Hematopoietic multipotent progenitor cell treated with erythropoietin and hydrocortisone succinate and interleukin-3 and kit ligand, for 8 days (in vitro differentiated cells): ENCODE measurements at regions not wholly inside any gene's neighbourhood (a gene's known extent, or its start where the extent isn't known, plus 50 kb on each side); places are given as distances from the start of the nearest gene placed in this dataset.

ENCODE experiments used
- DNase-seq: peaks from one replicate; pipeline ENCODE4 v3.0.0-alpha.2; 2015

DNA sequence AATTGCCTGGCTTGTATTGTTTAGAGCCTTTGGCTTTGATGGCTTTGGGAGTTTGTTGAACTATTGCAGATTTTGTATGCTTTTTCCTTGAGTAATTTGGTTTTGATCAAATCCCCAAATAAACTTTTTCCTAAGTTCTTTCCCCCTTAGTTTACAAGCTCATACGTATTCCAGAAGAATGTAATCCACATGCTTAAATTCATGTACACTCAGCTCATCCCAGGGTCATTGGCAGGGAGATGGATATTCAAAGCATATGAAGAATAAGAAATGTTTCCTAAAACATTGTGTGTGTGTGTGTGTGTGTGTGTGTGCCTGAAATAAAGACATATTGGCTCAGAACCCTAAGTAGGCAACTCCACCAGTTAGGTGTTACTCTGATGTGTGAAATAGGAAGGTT, 89.4 kb downstream of the TMEM30B start:
- no peak for DNase-seq

DNA sequence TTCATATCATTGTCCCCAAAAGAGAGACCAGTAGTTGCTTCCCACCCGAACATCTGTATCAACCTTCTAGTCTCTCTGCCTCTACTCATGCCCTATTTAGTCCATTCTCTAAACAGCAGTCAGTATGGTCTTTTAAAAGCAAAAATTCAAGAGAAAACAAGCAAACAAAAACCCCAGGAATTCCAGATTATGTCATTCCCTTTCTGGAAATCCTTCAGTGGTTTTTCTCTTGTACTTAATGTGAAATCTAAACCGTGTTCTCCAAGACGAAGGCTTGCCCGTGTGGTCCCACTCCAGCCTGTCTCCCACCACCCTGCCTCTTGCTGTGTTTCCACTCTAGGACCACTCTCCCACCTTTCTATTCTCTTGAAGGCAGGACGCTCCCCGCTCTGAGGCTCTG, 90.8 kb downstream of the TMEM30B start:
- DNase-seq: no peak

DNA sequence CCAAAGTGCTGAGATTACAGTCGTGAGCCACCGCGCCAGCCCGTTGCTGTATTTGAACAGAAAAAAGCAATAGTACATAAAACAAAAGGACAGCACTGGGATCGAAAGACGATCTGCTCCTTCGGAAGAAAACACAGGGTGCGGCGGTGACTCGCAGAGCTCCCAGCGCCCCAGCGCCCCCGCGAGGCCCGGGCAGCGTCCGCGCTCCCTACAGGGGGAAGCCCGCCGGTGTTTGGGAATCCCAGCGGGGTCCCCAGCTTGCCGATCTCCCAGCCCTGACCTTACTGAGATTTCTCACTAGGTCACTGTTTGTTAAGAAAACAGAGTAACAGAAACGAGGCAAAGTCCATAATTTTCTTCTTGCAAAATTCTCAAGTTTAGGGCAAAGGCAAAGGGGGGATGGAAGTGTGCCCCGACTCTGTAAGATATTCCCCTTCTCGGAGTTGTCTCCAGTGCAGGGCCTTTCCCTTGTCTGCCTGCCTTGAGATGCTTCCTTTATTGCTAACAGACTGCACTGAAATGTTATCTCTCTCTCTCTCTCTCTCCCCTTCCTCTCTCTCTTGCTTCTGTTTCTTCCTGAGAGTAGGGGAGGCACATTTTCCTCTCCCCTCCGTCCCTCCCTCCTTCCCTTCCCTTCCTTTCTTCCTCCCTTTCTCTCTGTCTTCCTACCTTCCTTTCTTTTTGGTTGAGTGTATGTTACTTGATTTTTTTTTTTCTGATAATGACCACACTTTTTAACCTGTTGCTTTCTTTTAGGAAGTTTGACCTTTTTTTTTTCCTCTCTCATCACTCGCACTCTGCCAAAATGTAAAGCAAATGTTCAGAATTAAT, 91.9 kb downstream of the TMEM30B start:
- no peak for DNase-seq

DNA sequence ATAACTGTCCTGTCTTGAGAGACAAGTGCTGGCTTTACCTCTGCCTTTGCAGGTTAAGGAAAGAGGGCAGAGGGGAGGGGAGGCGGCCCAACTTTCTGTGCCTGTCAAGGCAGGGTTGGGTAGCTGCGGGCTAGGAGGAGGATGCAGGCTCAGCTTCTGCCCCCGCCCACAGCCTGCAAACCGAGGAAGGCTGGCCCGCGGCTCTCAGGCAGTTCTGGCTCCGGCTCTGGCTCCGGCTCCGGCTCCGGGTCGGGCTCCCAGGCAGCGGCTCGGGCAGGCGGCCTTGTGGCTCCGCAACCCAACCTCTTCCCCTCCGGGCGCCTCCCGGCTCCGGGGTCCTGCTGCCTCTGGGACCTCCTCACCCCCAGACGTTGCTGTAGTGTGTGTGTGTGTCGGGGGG, 92.9 kb downstream of the TMEM30B start:
- DNase-seq: no peak

DNA sequence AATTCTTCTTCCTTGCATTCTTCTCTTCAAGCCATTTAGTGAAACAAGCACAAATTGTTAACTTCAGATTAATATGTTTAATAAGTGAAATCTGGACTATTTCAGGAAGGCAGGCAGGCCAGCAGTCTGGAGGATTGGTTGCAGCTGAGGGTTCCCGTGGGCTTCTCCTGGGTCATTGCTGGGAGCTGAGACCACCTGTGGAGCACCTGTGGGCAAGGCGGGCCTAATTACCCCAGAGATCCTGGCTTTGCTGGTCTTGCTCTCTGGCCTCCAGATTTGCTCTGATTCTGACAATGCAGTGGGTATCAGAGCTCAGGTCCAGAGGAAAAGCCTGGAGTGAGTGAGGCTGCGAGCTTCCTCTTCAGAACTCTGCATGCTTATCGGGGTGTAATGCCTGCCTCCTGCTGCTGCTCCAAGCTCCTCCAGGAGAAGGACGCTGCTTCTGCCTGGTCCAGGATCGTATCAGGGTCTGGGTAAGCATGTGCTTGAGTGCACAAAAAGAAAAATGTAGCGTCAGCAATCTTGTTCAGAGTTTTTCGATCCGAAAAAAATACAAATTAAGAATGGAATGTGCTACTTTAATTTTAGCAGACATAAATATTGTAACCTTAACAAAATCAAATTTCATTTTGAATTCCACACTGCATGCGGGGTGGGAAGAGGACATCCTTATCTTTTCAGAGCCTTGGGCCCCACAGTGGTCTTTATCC, 93.8 kb downstream of the TMEM30B start:
- DNase-seq: no peak

DNA sequence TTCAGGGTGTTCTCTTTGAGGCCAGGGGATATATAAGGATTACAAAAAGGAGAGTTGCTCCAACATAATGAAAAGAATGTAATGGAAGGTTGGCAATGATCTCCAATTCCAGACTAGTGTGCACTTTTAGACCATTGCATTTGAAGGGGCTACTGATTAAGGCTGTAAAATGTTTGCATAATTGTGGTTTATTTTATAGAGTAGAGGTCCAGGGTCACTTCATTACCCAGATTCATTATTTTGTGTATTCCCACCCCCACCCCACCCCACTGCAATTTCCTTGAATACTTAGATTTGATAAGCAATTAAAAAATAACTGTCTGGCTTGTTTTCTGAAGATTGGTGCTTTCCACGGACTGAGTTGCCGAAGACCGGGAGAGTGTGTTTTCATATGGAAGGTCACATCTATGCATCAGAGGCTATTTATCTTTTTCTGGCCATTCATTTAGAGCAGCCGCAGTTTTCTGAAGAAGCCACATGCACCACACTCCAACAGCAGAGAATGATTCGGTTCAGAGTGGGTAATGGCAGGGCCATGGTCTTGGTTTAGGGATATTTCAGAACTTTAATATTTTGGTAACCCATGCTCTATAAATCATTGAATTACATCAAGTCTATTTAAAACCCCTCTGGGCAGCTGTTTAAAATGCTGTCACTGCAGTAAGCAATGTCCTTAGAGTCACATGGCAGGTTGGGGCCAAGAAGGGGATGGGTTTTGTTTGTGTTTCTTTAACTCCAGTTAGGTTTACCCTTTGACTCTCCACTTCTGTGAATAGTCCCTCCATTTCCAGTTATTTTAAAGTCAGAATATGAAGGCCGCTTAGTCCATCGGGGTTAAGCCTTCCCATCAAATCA, 94.6 kb downstream of the TMEM30B start:
- no peak for DNase-seq

DNA sequence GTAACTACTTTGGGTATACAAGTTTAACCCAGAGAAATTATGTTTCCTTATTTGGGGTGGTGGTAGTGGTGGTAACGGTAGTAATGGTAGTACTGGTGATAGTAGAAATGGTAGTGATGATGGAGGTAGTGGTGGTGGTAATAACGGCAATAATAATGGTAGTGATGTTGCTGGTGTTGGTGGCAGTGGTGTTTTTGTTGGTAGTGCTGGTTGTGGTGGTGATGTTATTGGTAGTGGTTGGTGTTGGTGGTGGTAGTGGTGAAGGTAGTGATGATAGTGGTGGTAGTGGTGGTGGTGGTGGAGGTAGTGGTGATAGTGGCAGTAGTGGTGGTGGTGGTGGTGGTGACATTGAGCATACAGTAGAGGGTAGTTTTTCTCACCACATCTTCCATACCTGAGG, 95.6 kb downstream of the TMEM30B start:
- DNase-seq: no peak

DNA sequence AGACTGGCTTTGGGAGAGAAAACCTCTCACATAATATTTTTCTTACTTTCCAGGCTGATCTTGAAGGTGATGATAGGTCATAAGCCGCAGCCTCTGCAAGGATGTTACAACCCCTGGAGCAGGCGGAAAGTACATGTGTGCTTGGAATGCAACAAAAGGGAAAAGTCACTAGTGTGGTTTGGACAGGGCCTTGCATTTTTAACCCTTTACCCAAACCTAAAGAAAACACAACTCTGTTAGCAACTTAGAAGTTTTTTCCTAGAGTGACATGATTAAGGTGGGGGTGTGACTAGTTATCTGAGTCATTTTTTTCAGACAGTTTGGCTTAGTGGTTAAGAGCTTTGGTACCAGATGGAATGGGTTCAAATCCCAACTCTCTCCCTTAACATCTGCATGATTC, 97.0 kb downstream of the TMEM30B start:
- DNase-seq: no peak

DNA sequence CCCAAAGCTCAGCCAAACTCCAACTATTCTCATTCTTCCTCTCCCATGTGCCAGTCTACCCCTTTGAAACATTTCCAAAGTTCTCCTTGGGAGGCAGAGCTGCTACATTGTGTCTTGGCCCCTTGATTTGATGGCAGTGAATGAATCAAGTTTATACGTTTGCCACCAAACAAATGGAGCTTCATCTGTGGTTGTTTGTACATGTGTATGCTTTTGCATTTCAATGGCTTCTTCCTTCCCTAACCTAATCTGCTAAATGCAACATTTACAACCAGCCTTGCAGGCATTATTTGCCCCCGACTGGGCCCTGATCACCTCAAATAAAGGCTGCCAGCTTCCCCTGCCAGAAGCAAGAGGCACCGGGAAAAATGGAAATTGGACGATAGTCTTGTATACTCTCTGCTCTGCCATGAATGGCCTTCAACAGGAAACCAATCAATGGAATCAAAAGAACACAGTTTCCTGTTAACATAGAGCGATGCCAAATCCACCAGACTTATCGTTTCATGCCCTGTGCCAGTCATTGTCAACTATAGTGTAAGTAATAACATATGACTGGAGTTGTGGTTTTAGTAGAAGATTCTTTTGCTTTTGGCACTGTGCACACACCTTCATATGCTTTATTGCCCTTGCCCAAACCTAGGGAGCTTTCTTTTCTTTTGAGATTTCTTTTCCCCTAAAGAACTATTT, 97.8 kb downstream of the TMEM30B start:
- DNase-seq: no peak

DNA sequence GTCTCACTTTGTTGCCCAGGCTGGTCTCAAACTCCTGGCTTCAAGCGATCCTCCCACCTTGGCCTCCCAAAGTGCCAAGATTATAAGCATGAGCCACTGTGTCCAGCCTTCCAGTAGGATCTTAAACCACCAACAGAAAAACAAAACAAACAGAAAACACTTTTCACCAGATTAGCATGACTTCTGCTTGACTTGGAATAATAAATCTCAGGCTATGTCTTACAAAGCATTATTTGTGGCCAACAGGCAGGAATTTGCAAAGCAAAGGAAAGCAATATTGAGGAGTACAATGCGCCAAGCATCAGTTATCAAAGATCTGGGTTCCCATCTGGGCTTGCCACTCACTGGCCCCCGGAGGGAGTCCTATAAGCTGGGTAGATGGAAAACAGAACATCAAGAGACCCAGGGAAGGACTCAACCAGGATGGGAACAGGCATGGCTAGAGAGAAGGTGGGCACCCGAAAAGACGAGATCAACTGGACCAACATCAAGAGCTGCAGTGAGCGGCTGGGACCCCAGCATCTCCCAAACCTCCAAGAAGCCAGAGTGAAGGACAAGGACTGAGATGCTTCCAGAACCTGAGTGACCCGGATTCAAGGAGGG, 101.2 kb downstream of the TMEM30B start:
- DNase-seq: no peak

DNA sequence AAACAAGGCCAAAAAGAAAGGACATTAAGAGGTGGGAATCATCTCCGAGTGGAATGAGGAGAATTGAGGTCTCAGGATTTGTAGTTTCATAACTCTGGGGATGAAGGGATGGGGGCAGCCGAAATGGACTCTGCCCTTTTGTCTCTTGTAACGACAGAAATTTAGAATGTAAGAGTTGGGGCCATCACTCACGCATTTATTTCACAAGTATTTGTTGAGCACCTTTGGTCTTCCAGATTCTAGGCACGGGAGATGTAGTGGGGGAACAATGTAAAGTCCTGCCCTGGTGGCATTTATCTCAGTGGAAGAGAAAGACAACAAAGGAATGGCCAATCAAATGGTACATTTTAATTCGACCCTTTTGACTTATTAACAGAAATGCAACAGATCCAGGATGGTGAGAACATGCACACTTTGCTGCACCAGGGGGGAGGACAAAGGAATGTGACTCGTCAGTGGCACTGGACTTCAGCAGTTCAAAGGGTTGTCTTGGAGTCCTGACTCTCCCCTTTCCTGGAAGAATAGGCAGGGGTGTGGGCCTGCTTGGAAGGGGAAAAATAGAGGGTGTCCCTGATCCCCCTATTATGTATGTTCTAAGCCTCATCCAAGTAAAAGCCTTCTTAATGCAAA, 102.0 kb downstream of the TMEM30B start:
- DNase-seq: no peak

DNA sequence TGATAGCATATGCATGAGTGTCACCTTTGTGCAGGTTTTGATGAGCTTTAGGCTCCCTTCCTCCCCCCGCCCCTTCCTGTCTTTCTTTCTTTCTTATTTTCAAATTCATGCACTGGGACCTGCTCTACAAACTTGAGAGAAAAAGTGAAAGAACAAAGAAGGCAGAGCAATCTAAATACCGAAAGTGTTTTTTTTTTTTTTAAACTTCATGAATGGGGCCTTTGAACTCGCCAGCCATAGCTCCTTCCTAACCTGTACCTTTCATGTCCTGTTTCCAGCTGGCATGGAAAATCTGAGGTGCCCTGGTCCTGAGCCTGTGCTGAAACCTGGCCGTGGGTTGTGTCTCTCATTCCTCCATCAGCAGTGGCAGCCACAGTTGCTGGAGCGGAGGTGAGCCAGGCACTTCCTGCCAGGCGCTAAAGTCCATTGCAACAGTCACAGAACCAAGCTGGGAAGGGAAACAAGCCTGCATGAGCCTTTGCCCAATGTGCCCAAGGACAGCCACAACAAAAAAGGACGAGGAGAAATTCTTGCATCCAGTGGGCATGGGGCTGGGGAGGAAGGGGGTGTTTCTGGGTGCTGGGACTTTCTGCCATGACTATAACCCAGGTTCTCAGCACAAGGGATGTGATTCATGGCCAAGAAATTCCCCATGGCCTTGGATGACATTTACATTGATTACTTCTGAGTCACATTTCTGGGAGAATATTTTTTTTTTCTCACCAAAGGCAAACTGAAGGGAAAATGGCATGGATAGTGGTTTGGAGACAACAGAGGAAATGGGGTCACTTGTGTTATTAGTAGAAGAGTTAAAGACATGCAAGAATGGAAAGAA, 102.7 kb downstream of the TMEM30B start:
- DNase-seq: no peak

DNA sequence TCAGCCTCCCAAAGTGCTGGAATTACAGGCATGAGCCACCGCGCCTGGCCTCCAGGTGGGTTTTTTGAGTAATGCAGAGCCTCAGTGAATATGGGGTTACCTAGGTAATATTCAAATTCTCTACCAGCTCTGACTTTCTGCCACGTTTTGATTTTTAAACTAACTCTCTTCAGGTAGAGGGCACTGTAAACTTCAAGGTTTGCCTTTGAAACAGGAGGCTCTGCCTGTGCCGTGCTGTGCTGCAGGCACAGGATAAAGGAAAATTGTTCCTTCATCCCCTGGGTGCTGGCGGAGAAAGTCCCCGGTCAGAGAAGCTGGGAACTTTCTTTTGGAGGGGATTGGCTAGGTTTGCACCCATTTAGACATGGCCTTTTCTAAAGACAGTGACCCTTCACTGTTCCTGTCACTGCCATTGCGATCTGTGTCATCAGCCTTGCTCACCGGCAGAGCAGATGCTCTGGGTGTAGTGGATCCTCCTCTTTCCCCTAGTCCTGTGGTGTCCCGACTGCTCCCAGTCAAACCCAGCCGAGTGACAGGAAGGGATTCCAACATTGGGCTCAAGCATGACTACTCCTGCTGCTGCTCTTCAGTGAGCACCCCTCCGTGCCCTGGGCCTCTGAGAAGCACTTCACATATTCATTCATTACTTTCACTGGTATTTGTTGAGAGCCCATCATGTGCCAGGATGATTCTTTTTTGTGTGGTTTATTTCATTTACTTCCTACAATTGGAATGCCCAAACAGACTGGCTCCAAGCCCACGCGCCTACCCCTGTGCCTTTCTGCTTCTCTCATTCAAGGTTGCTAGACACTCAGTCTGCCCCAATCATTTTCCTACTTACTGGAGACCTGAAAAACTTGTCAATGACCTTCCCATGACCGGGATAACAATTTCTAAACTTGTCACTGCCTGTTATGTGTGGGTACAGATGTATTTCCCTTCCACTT, 103.6 kb downstream of the TMEM30B start:
- DNase-seq: no peak

DNA sequence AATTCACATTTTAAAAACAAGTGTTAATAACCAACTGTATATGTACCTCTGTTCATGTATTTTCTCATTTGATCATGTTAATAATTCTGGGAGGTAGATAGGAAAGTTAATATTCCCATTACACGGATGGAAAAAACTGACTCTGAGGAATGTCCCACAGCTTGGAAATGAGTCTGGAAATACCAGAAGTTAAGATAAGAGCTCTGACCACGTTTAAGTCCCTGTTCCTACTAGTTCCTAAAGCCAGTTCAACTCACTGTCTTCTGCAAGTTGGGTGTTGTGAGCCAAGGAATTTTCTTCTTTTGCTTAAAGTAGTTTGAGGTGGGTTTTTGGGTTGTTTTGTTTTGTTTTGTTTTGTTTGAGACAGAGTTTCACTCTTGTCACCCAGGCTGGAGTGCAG, 104.5 kb downstream of the TMEM30B start:
- DNase-seq: no peak

DNA sequence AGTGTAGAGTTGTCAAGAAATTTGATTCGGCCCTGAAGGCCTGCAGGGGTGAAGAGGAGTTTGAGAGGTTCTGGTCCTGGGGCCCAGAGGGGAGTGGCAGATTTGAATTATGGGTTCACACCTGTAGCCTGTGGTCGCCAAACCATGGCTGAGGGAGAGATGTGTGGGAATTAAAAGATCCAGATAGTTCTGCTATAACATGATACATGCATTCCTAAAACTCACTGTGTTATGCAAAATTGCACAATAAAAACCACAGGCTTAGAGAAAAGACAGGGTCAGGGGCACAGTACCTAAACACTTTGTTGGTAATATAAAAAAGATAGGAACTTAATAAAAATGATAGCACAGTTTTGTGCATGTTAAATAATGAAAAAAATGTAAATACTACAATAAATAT, 106.2 kb downstream of the TMEM30B start:
- DNase-seq: no peak

DNA sequence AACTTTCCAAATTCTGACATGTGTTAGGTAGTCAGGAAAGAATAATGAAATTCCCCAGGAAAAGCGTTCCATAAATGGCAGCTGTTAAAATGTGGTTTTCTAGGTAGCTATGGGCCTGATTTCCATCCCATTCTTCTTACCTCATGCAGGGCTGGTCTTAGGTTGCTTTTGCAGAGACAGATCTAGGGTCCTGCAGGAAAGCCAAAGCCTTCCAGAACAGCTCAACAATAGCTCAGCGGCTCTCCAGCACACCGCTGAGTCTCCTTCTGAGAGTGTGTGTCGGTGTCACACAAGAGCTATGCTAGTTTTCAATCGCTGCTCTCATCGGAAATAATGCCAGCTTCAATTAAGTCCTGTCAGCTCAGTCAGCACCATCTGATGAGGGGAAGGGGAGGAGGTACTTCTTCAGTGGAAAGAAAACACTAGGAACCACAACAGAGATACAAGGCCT, 106.7 kb downstream of the TMEM30B start:
- no peak for DNase-seq

DNA sequence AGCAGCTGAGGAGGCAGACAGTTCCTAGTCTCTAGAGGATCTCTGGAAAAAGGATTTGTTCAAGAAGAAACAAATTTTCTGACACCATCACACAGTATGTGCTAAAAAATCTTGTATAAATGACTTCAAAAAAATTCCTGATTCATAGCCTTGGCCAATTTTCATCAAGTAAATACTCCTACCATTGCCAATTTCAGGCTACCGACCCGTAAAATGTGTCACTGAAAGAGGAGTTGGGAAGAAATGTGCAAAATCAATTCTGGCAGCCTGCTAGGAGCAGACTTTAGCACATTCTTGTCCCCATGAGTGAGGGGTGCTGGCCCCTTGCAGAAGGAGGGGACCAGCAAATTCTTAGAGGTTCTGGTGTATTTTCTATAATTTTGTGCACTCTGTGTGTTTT, 109.4 kb downstream of the TMEM30B start:
- no peak for DNase-seq

DNA sequence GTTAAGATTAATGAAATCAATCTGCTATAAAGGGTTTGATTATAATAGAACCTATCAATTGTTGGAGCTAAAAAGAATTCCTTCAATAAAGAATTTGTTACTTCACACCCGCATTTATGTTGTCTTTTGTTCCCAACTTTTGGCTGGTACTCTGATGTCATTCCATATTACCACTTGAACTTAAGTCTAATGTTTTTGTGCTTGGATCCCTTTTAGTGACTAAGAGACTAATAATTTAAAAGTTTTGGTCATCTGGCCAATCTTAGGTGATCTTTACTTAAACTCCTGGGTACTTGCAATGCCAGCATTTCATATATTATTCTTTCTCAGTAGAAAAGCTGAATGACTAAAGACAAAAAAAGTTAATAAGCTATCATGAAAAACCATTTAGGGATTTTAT, 113.0 kb downstream of the TMEM30B start:
- no peak for DNase-seq

DNA sequence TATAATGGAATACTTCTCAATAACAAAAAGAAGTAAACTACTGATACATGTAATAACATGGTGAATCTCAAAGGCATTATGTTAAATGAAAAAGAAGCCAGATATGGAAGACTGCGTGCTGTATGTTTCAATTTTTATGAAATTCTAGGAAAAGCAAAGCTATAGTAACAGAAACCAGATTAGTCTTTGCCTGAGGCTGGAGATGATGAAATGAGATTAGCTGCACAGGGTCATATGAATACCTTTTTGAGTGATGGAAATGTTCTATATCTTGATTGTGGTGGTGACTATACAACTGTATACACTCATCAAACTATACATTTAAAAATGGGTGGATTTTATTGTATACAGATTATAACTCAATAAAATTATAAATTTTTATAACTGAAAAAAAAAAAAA, 113.5 kb downstream of the TMEM30B start:
- no peak for DNase-seq

DNA sequence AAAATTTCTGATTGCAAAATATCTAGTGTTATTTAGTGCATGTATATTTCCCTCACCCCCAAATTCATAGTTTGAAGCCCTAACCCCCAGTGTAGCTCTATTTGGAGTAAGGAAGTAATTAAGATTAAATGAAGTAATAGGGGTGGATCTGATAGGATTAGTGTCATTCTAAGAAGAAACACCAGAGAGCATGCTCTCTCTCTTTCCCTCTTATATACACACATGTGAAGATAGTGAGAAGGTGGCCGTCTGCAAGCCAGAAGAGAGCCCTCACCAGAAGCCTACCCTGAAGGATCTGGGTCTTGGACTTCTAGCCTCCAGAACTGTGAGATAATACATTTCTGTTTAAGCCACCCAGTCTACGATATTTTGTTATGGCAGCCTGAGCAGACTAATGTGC, 120.3 kb downstream of the TMEM30B start:
- no peak for DNase-seq
